GM12878 (cell line): ENCODE measurements at regions not wholly inside any gene's neighbourhood (a gene's known extent, or its start where the extent isn't known, plus 50 kb on each side); places are given as distances from the start of the nearest gene placed in this dataset.

Source experiments
- ATAC-seq: fragments of 200-7000 bp; cut with Tn5 transposase; 3 replicates; pipeline ENCODE4 v1.9.1; 2020; ENCODE audit warnings: mild to moderate bottlenecking, moderate library complexity
- BruUV-seq: library from RNA; stranded (reverse); fragments of 400-500 nt; replicated peaks from 2 replicates; lab custom pipeline; 2021; lab: Mats Ljungman, UMichigan
- CTCF ChIA-PET: fragments of 300-600 bp; sonication (Branson Sonifier 250); formaldehyde crosslinking; extraction: SDS; loops from one replicate; lab custom pipeline; 2021; ENCODE audit warnings: inconsistent platforms; lab: Yijun Ruan, JAX
- POLR2A ChIA-PET: fragments of 350-600 bp; formaldehyde crosslinking; extraction: SDS; loops from one replicate; lab custom pipeline; 2021; ENCODE audit warnings: inconsistent platforms; lab: Charles Lee
- RAD21 ChIA-PET: fragments of 300-600 bp; sonication (Branson Sonifier 250); formaldehyde crosslinking; loops from one replicate; lab custom pipeline; 2023; ENCODE audit warnings: antibody characterized with exemption; ENCODE audit not compliant: unreplicated experiment; lab: Charles Lee
- SMC1A ChIA-PET: fragments of 300-600 bp; sonication (Branson Sonifier 250); formaldehyde crosslinking; loops from one replicate; lab custom pipeline; 2023; ENCODE audit not compliant: unreplicated experiment, uncharacterized antibody; lab: Charles Lee
- DNase-seq: peaks from one replicate; pipeline ENCODE4 v3.0.0-alpha.2; 2011; ENCODE audit warnings: low read depth, low spot score
- FAIRE-seq: peaks from 3 replicates; lab custom pipeline; 2011; peaks lifted over from hg19 to GRCh38; lab: Jason Lieb, UNC
- H2AFZ ChIP-seq: 2 replicates; pipeline ENCODE4 v1.6.0; 2011; ENCODE audit warnings: low read depth, low read length, control low read depth; ENCODE audit not compliant: control insufficient read depth
- H3K27ac ChIP-seq: 2 replicates; pipeline ENCODE4 v1.5.1; 2011; ENCODE audit warnings: control low read depth; ENCODE audit not compliant: control insufficient read depth, insufficient read depth
- H3K27me3 ChIP-seq, 2 experiments: replicated peaks in 1 of 2; 2 replicates each; pipeline versions ENCODE4 v1.6.0 to v1.6.1; 2011; ENCODE audit warnings: low read length in 1 of 2; ENCODE audit not compliant: control insufficient read depth in 2 of 2, insufficient read depth in 2 of 2
- H3K36me3 ChIP-seq, 2 experiments: 2 replicates each; pipeline ENCODE4 v1.5.1; 2011; ENCODE audit warnings: low read length in 1 of 2; ENCODE audit not compliant: control insufficient read depth in 2 of 2, insufficient read depth in 2 of 2
- H3K4me1 ChIP-seq: 2 replicates; pipeline ENCODE4 v1.6.1; 2011; ENCODE audit warnings: mild to moderate bottlenecking, low read length, moderate library complexity, mixed read lengths; ENCODE audit not compliant: control insufficient read depth, insufficient read depth
- H3K4me2 ChIP-seq: 2 replicates; pipeline ENCODE4 v1.6.0; 2011; ENCODE audit warnings: control low read depth; ENCODE audit not compliant: control insufficient read depth, insufficient read depth
- H3K4me3 ChIP-seq: fragments of 200-600 bp; sonication (generic); 2 replicates; pipeline ENCODE4 v1.5.1; 2016
- H3K79me2 ChIP-seq: 2 replicates; pipeline ENCODE4 v1.6.0; 2011; ENCODE audit warnings: low read length; ENCODE audit not compliant: control insufficient read depth, insufficient read depth
- H3K9ac ChIP-seq: 2 replicates; pipeline ENCODE4 v1.8.0; 2011; ENCODE audit warnings: low read length, control low read depth, mixed read lengths; ENCODE audit not compliant: control insufficient read depth, insufficient read depth
- H3K9me3 ChIP-seq: replicated peaks from 3 replicates; pipeline ENCODE4 v1.5.1; 2011; ENCODE audit warnings: mild to moderate bottlenecking, low read length; ENCODE audit not compliant: control insufficient read depth, insufficient read depth
- H4K20me1 ChIP-seq: 2 replicates; pipeline ENCODE4 v1.6.0; 2011; ENCODE audit not compliant: control insufficient read depth, insufficient read depth
- FOXM1 ChIP-seq: IDR thresholded peaks from 2 replicates; pipeline ENCODE4 v1.6.1; 2012; ENCODE audit warnings: low read depth, mild to moderate bottlenecking, inconsistent platforms, low read length, moderate library complexity
- IKZF1 ChIP-seq: fragments of 450-650 bp; conservative IDR thresholded peaks from 2 replicates; pipeline ENCODE4 v1.6.1; 2017; ENCODE audit warnings: antibody characterized with exemption, mild to moderate bottlenecking
- NFYB ChIP-seq: IDR thresholded peaks from 2 replicates; pipeline ENCODE4 v1.6.1; 2011; ENCODE audit warnings: low read depth, mild to moderate bottlenecking, low read length, improper control_type of control experiment, moderate library complexity; ENCODE audit not compliant: insufficient read depth
- SREBF2 ChIP-seq: IDR thresholded peaks from 2 replicates; pipeline ENCODE4 v1.6.1; 2012; ENCODE audit warnings: mild to moderate bottlenecking, low read length
- ZSCAN29 ChIP-seq: fragments of 450-650 bp; IDR thresholded peaks from 2 replicates; pipeline ENCODE4 v1.6.1; 2017; ENCODE audit warnings: mild to moderate bottlenecking, moderate library complexity
- WGBS: methylation state at CpG from one replicate; pipeline ENCODE4 v1.1.6; 2016; ENCODE audit warnings: low lambda C conversion rate; ENCODE audit not compliant: insufficient replicate concordance, insufficient coverage; ENCODE audit errors: missing lambda C conversion rate; 5-methylcytosine and 5-hydroxymethylcytosine counted together
- in situ Hi-C: fragments of 300-500 bp; cut with MboI; formaldehyde crosslinking; loops from 9 replicates; pipeline ENCODE4 v1.14.3; 2018; ENCODE audit warnings: mixed read lengths
- intact Hi-C: fragments of 100-400 bp; cut with micrococcal nuclease; formaldehyde crosslinking; loops from one replicate; pipeline ENCODE4 v1.14.2; 2022; ENCODE audit not compliant: unreplicated experiment
- TF ChIP-seq, protein P1 (sequence below): IDR thresholded peaks from 2 replicates; pipeline ENCODE4 v1.6.1; 2012; ENCODE audit warnings: low read length, inconsistent platforms
- TF ChIP-seq, protein P2 (sequence below): IDR thresholded peaks from 2 replicates; pipeline ENCODE4 v1.6.1; 2011; ENCODE audit warnings: borderline replicate concordance, low read depth, mild to moderate bottlenecking, moderate library complexity, low read length; ENCODE audit not compliant: insufficient read depth, poor library complexity, severe bottlenecking
- TF ChIP-seq, protein P3 (sequence below): fragments of 450-650 bp; IDR thresholded peaks from 2 replicates; pipeline ENCODE4 v1.6.1; 2017; ENCODE audit warnings: mild to moderate bottlenecking, low read depth, inconsistent platforms; ENCODE audit not compliant: poor library complexity, severe bottlenecking

DNA sequence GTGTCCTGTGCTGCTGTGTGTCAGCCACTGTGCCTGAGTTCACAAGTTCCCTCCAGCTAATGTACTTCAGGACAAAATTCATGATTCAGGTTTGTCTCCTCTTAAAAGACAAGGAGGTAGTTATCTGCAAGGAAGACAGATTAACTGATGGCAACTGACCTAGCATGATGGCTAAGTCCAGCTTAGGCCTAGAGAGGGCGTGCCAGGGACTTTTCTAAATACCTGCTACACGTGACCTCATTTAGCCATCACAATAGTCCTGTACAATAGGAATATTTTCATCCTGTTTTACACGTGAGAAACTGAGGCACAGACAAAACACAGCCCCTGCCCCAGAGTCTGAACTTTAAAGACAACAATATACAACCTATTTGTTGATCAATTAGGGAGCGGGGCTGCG is 275.7 kb downstream of the XPNPEP1 start:
- SMC1A ChIA-PET: no interaction called here
- RAD21 ChIA-PET: no interaction called here
- WGBS: 21% methylated on average over 5 of the region's 5 CpGs
- CTCF ChIA-PET: no interaction called here
- no peaks in the 10 kb centered on the region for H4K20me1 ChIP-seq
- no peak overlapping the region for H3K4me3 ChIP-seq
- H3K27ac ChIP-seq: no peak overlapping the region
- H3K4me1 ChIP-seq: no peaks in the 10 kb centered on the region
- no peaks in the 10 kb centered on the region for H3K79me2 ChIP-seq
- H3K27me3 ChIP-seq: no peaks in the 10 kb centered on the region
- no TSS peak for BruUV-seq
- ATAC-seq (no peak; the same call in 2 of the 3 replicates), FAIRE-seq (no peak)
- in situ Hi-C loops: no loop called here
- intact Hi-C loops: no loop called here
- TF ChIP-seq, protein P1, sequence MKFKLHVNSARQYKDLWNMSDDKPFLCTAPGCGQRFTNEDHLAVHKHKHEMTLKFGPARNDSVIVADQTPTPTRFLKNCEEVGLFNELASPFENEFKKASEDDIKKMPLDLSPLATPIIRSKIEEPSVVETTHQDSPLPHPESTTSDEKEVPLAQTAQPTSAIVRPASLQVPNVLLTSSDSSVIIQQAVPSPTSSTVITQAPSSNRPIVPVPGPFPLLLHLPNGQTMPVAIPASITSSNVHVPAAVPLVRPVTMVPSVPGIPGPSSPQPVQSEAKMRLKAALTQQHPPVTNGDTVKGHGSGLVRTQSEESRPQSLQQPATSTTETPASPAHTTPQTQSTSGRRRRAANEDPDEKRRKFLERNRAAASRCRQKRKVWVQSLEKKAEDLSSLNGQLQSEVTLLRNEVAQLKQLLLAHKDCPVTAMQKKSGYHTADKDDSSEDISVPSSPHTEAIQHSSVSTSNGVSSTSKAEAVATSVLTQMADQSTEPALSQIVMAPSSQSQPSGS: no peak
- TF ChIP-seq, protein P2, sequence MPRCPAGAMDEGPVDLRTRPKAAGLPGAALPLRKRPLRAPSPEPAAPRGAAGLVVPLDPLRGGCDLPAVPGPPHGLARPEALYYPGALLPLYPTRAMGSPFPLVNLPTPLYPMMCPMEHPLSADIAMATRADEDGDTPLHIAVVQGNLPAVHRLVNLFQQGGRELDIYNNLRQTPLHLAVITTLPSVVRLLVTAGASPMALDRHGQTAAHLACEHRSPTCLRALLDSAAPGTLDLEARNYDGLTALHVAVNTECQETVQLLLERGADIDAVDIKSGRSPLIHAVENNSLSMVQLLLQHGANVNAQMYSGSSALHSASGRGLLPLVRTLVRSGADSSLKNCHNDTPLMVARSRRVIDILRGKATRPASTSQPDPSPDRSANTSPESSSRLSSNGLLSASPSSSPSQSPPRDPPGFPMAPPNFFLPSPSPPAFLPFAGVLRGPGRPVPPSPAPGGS: no peak
- TF ChIP-seq NFYB (no peak), ZSCAN29 (no peak), IKZF1 (no peak), FOXM1 (no peak), SREBF2 (no peak)
- TF ChIP-seq, protein P3, sequence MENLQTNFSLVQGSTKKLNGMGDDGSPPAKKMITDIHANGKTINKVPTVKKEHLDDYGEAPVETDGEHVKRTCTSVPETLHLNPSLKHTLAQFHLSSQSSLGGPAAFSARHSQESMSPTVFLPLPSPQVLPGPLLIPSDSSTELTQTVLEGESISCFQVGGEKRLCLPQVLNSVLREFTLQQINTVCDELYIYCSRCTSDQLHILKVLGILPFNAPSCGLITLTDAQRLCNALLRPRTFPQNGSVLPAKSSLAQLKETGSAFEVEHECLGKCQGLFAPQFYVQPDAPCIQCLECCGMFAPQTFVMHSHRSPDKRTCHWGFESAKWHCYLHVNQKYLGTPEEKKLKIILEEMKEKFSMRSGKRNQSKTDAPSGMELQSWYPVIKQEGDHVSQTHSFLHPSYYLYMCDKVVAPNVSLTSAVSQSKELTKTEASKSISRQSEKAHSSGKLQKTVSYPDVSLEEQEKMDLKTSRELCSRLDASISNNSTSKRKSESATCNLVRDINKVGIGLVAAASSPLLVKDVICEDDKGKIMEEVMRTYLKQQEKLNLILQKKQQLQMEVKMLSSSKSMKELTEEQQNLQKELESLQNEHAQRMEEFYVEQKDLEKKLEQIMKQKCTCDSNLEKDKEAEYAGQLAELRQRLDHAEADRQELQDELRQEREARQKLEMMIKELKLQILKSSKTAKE: no peak
- TF ChIP-seq, all 136 proteins: peak for 0
- H3K36me3 ChIP-seq: no peaks in the 10 kb centered on the region
- H3K9me3 ChIP-seq: no peaks in the 10 kb centered on the region
- no peak overlapping the region for H2AFZ ChIP-seq
- no peak overlapping the region for H3K9ac ChIP-seq
- POLR2A ChIA-PET: no interaction called here
- no peak overlapping the region for H3K4me2 ChIP-seq
- DNase-seq: no peak
